Ishikawa (cell line): ENCODE measurements at regions not wholly inside any gene's neighbourhood (a gene's known extent, or its start where the extent isn't known, plus 50 kb on each side); places are given as distances from the start of the nearest gene placed in this dataset.

Experiments
- CEBPB ChIP-seq: IDR thresholded peaks from 2 replicates; pipeline ENCODE4 v1.6.1; 2012
- CREB1 ChIP-seq: IDR thresholded peaks from 2 replicates; pipeline ENCODE4 v1.6.1; 2012; ENCODE audit warnings: low read depth
- EGR1 ChIP-seq: IDR thresholded peaks from 2 replicates; pipeline ENCODE4 v1.6.1; 2012
- EP300 ChIP-seq: IDR thresholded peaks from 2 replicates; pipeline ENCODE4 v1.6.1; 2012; ENCODE audit warnings: borderline replicate concordance
- FOXM1 ChIP-seq: IDR thresholded peaks from 2 replicates; pipeline ENCODE4 v1.6.1; 2012; ENCODE audit warnings: low read depth, borderline replicate concordance
- NFIC ChIP-seq: IDR thresholded peaks from 2 replicates; pipeline ENCODE4 v1.6.1; 2012
- RAD21 ChIP-seq: IDR thresholded peaks from 2 replicates; pipeline ENCODE4 v1.6.1; 2012; ENCODE audit warnings: low read depth
- REST ChIP-seq: IDR thresholded peaks from 2 replicates; pipeline ENCODE4 v1.6.1; 2012; ENCODE audit warnings: low read depth, mild to moderate bottlenecking
- TAF1 ChIP-seq: IDR thresholded peaks from 2 replicates; pipeline ENCODE4 v1.6.1; 2012; ENCODE audit warnings: low read depth, mild to moderate bottlenecking
- TCF12 ChIP-seq: IDR thresholded peaks from 2 replicates; pipeline ENCODE4 v1.6.1; 2012; ENCODE audit warnings: low read depth
- USF1 ChIP-seq: IDR thresholded peaks from 2 replicates; pipeline ENCODE4 v1.6.1; 2012
- YY1 ChIP-seq: IDR thresholded peaks from 2 replicates; pipeline ENCODE4 v1.6.1; 2012; ENCODE audit warnings: low read depth
- TF ChIP-seq, protein P1 (sequence below): IDR thresholded peaks from 2 replicates; pipeline ENCODE4 v1.6.1; 2012

DNA sequence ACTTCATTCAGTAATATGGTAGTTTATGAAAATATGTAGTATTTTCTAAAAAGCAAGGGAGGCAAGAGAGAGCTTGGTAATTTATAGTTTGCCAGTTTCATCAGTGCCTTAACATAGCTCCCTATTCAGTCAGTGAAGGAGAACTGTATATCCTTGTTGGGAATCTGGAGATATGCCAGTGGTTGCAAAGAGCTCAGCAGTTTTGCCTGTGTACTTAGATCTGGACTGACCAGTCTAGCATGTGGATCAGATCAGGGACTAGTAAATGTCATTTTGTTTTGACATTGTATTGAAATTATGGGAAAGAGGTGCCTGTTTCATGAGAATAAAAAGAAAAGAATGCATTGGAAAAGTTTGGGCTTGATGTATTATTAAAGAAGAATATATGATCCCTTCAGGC lies 88.6 kb downstream of the ZIC3 start:
- TF ChIP-seq RAD21 = no peak
- TF ChIP-seq EGR1 = no peak
- no peak for TF ChIP-seq REST
- no peak for TF ChIP-seq TCF12
- no peak for TF ChIP-seq TAF1
- no peak for TF ChIP-seq FOXM1
- no peak for TF ChIP-seq EP300
- no peak for TF ChIP-seq YY1
- TF ChIP-seq NFIC = no peak
- no peak for TF ChIP-seq CEBPB
- TF ChIP-seq, protein P1, sequence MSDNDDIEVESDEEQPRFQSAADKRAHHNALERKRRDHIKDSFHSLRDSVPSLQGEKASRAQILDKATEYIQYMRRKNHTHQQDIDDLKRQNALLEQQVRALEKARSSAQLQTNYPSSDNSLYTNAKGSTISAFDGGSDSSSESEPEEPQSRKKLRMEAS = no peak
- no peak for TF ChIP-seq CREB1
- TF ChIP-seq USF1 = no peak
